B cell (primary cell): ENCODE measurements at regions not wholly inside any gene's neighbourhood (a gene's known extent, or its start where the extent isn't known, plus 50 kb on each side); places are given as distances from the start of the nearest gene placed in this dataset.
"Not testable (repeated sequence)": the region's sequence is repeated elsewhere in the genome, so short reads cannot be mapped to it uniquely, and the experiment has no call there.

Source experiments
- ATAC-seq: fragments of 200-7000 bp; cut with Tn5 transposase; one replicate; pipeline ENCODE4 v1.10.0; 2021; ENCODE audit warnings: low read depth, mild to moderate bottlenecking, moderate number of reproducible peaks, moderate library complexity
- CTCF ChIA-PET: fragments of 350-600 bp; sonication (Branson Sonifier 250); formaldehyde crosslinking; loops from one replicate; lab custom pipeline; 2021; ENCODE audit warnings: antibody characterized with exemption, inconsistent platforms; lab: Charles Lee
- POLR2A ChIA-PET: fragments of 350-600 bp; sonication (Branson Sonifier 250); formaldehyde crosslinking; loops from one replicate; lab custom pipeline; 2021; ENCODE audit warnings: antibody characterized with exemption; lab: Charles Lee
- DNase-seq: peaks from one replicate; pipeline ENCODE4 v3.0.0; 2013
- H2AFZ ChIP-seq: 2 replicates; pipeline ENCODE4 v1.6.1; 2012; ENCODE audit warnings: mild to moderate bottlenecking, low read depth, low read length; ENCODE audit not compliant: insufficient read depth, poor library complexity, severe bottlenecking
- H3K27ac ChIP-seq, 2 donors: 1 replicate in 1 of 2; 2 replicates in 1 of 2; pipeline ENCODE4 v1.5.1; 2012 to 2013; ENCODE audit warnings: low read length in 2 of 2, mild to moderate bottlenecking in 2 of 2, moderate library complexity in 1 of 2
- H3K27me3 ChIP-seq, 4 experiments: fragments of 200-600 bp in 1 of 4; sonication (generic) in 1 of 4; replicated peaks in 1 of 4; 1 replicate in 2 of 4; 2 replicates in 2 of 4; pipeline versions ENCODE4 v1.6.1 to v1.7.0; 2013 to 2016; ENCODE audit warnings: low read length in 3 of 4, mild to moderate bottlenecking in 2 of 4, mixed read lengths in 1 of 4, moderate library complexity in 1 of 4; ENCODE audit not compliant: insufficient read depth in 4 of 4, control insufficient read depth in 3 of 4; ENCODE audit errors: control extremely low read depth in 1 of 4
- H3K36me3 ChIP-seq, 2 experiments: replicated peaks in 1 of 2; 1 replicate in 1 of 2; 2 replicates in 1 of 2; pipeline versions ENCODE4 v1.6.1 to v1.7.1; 2013; ENCODE audit warnings: low read length in 1 of 2; ENCODE audit not compliant: insufficient read depth in 2 of 2, control insufficient read depth in 1 of 2; ENCODE audit errors: control extremely low read depth in 1 of 2, extremely low read depth in 1 of 2
- H3K4me1 ChIP-seq, 2 donors: fragments of 200-600 bp in 1 of 2; sonication (generic) in 1 of 2; 1 replicate in 1 of 2; 2 replicates in 1 of 2; pipeline versions ENCODE4 v1.5.1 to v1.6.1; 2013 to 2017; ENCODE audit warnings: low read length in 2 of 2; ENCODE audit not compliant: control insufficient read depth in 2 of 2, insufficient read depth in 2 of 2
- H3K4me2 ChIP-seq: replicated peaks from 2 replicates; pipeline ENCODE3; 2012; ENCODE audit warnings: mild to moderate bottlenecking, low read depth, low read length; ENCODE audit not compliant: poor library complexity, severe bottlenecking
- H3K4me3 ChIP-seq, 5 experiments: fragments of 200-600 bp in 1 of 5; sonication (generic) in 1 of 5; 1 replicate in 3 of 5; 2 replicates in 2 of 5; pipeline versions ENCODE4 v1.5.1 to v1.7.0; 2011 to 2016; ENCODE audit warnings: low read length in 4 of 5, mild to moderate bottlenecking in 4 of 5, low read depth in 2 of 5, control low read depth in 1 of 5, moderate library complexity in 1 of 5; ENCODE audit not compliant: insufficient read depth in 1 of 5; ENCODE audit errors: control extremely low read depth in 1 of 5, extremely low read depth in 1 of 5
- H3K79me2 ChIP-seq: fragments of 200-600 bp; sonication (generic); one replicate; pipeline ENCODE4 v1.6.0; 2016; ENCODE audit warnings: low read length; ENCODE audit not compliant: control insufficient read depth, insufficient read depth
- H3K9ac ChIP-seq: fragments of 200-600 bp; sonication (generic); 2 replicates; pipeline ENCODE4 v1.6.1; 2017; ENCODE audit warnings: mild to moderate bottlenecking, low read length, moderate library complexity
- H3K9me3 ChIP-seq, 3 donors: one replicate each; pipeline versions ENCODE4 v1.6.1 to v1.7.1; 2013; ENCODE audit warnings: low read length in 2 of 3; ENCODE audit not compliant: control insufficient read depth in 2 of 3, insufficient read depth in 1 of 3; ENCODE audit errors: control extremely low read depth in 1 of 3
- H4K20me1 ChIP-seq: 2 replicates; pipeline ENCODE4 v1.6.0; 2012; ENCODE audit warnings: mild to moderate bottlenecking, low read length; ENCODE audit not compliant: insufficient read depth, control insufficient read depth, poor library complexity, severe bottlenecking
- H3K27ac Mint-ChIP-seq: one replicate; pipeline ENCODE4 v1.8.0; 2021; ENCODE audit warnings: mixed read lengths
- H3K27me3 Mint-ChIP-seq: one replicate; pipeline ENCODE4 v1.8.0; 2021; ENCODE audit warnings: mixed read lengths
- H3K4me1 Mint-ChIP-seq: one replicate; pipeline ENCODE4 v1.8.0; 2021; ENCODE audit warnings: mixed read lengths
- H3K4me3 Mint-ChIP-seq: one replicate; pipeline ENCODE4 v1.8.0; 2021; ENCODE audit warnings: mixed read lengths
- H3K9me3 Mint-ChIP-seq: one replicate; pipeline ENCODE4 v1.8.0; 2022; ENCODE audit warnings: mixed read lengths; ENCODE audit not compliant: insufficient read depth
- EZH2 ChIP-seq: IDR thresholded peaks from 2 replicates; pipeline ENCODE4 v1.6.1; 2012; ENCODE audit warnings: borderline replicate concordance, low read depth, mild to moderate bottlenecking, moderate library complexity, low read length; ENCODE audit not compliant: insufficient read depth, poor library complexity, severe bottlenecking
- WGBS: methylation state at CpG from one replicate; pipeline ENCODE4 v1.1.5; 2013; ENCODE audit warnings: missing lambda C conversion rate; ENCODE audit not compliant: insufficient coverage; 5-methylcytosine and 5-hydroxymethylcytosine counted together
- intact Hi-C: fragments of 100-400 bp; cut with micrococcal nuclease; formaldehyde crosslinking; loops from one replicate; pipeline ENCODE4 v1.10.0; 2022
- TF ChIP-seq, protein P1 (sequence below): fragments of 200-600 bp; IDR thresholded peaks from one replicate; pipeline ENCODE4 v1.8.0; 2022; ENCODE audit warnings: antibody characterized with exemption, mild to moderate bottlenecking

DNA sequence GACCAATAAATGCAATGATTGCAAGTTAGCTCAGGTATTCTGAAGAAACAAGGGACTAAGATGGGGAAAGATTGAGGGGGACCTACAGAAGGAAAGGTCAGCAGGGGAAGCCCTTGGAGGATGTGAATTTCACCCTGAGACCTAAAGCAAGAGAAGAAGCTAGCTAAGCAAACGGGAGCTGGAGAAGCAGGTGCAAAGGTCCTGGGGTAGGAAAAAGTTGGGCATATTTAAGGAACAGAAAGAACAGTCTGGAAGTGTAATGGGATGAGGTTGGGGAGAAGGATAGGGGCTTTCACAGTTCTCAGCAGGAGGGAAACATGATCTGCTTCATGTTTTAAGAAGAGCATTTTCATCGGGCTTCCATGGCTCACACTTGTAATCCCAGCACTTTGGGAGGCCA is 89.7 kb upstream of the SLC45A1 start:
- Histone ChIP-seq H3K4me3 (no peak overlapping the region), H3K27ac (no peak overlapping the region), H3K4me2 (no peak overlapping the region), H3K4me1 (no peaks in the 10 kb centered on the region), H3K9ac (no peak overlapping the region), H3K36me3 (no peaks in the 10 kb centered on the region), H3K79me2 (no peaks in the 10 kb centered on the region), H4K20me1 (no peaks in the 10 kb centered on the region), H3K9me3 (peaks cover 0 to 15% (median 4%) of the 10 kb centered on the region in 3 donors), H2AFZ (no peak overlapping the region), H3K27me3 (peaks cover 0 to 5% (median 2%) of the 10 kb centered on the region in 4 experiments)
- TF ChIP-seq, protein P1, sequence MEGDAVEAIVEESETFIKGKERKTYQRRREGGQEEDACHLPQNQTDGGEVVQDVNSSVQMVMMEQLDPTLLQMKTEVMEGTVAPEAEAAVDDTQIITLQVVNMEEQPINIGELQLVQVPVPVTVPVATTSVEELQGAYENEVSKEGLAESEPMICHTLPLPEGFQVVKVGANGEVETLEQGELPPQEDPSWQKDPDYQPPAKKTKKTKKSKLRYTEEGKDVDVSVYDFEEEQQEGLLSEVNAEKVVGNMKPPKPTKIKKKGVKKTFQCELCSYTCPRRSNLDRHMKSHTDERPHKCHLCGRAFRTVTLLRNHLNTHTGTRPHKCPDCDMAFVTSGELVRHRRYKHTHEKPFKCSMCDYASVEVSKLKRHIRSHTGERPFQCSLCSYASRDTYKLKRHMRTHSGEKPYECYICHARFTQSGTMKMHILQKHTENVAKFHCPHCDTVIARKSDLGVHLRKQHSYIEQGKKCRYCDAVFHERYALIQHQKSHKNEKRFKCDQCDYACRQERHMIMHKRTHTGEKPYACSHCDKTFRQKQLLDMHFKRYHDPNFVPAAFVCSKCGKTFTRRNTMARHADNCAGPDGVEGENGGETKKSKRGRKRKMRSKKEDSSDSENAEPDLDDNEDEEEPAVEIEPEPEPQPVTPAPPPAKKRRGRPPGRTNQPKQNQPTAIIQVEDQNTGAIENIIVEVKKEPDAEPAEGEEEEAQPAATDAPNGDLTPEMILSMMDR: no peak
- no peak for TF ChIP-seq EZH2
- Mint-ChIP-seq H3K4me1 (peaks cover 2% of the 10 kb centered on the region), H3K9me3 (peaks cover 8% of the 10 kb centered on the region), H3K27ac (no peak overlapping the region), H3K4me3 (no peak overlapping the region), H3K27me3 (peaks cover 39% of the 10 kb centered on the region)
- POLR2A ChIA-PET: no interaction called here
- CTCF ChIA-PET: interaction anchor here (1.0 kb wide), 1 partner anchor 420 kb away, joined by 3 read pairs; no protein-coding TSS in a partner anchor
- no peak for DNase-seq
- WGBS: 100% methylated on average over 2 of the region's 2 CpGs
- no peak for ATAC-seq
- intact Hi-C loops: no loop called here

DNA sequence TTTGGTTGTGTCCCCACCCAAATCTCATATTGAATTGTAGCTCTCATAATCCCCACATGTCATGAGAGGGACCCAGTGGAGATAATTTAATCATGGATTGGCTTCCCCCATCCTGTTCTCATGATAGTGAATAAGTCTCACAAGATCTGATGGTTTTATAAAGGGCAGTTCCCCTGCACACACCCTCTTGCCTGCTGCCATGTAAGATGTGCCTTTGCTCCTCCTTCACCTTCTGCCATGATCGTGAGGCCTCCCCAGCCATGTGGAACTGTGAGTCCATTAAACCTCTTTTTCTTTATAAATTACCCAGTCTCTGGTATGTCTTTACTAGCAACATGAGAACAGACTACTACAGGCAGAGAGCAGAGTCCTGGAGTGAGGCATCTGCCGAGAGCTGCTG is 90.2 kb upstream of the SLC45A1 start:
- peaks cover 0 to 15% (median 4%) of the 10 kb centered on the region in 3 donors for H3K9me3 ChIP-seq
- H3K9me3 Mint-ChIP-seq, H3K4me1 ChIP-seq, H3K36me3 ChIP-seq, DNase-seq, H3K27ac Mint-ChIP-seq, H3K4me1 Mint-ChIP-seq, H3K27me3 ChIP-seq, H3K27ac ChIP-seq, intact Hi-C loops, H4K20me1 ChIP-seq, H3K4me2 ChIP-seq, ATAC-seq, POLR2A ChIA-PET, H2AFZ ChIP-seq, H3K9ac ChIP-seq, H3K4me3 ChIP-seq, H3K79me2 ChIP-seq, H3K4me3 Mint-ChIP-seq: not testable (repeated sequence)
- H3K27me3 Mint-ChIP-seq: peaks cover 39% of the 10 kb centered on the region
- 95% methylated on average over 2 of the region's 2 CpGs for WGBS
- CTCF ChIA-PET: interaction anchor here (1.0 kb wide), 1 partner anchor 419 kb away, joined by 3 read pairs; no protein-coding TSS in a partner anchor
